Mucosa of descending colon (tissue), 3 donors: ENCODE measurements at regions not wholly inside any gene's neighbourhood (a gene's known extent, or its start where the extent isn't known, plus 50 kb on each side); places are given as distances from the start of the nearest gene placed in this dataset.

Experiments used
- ATAC-seq: fragments of 200-7000 bp; cut with Tn5 transposase; one replicate; pipeline ENCODE4 v1.9.1; 2020; ENCODE audit warnings: mild to moderate bottlenecking, moderate library complexity
- DNase-seq, 3 donors: peaks; one replicate each; pipeline ENCODE4 v3.0.0-alpha.2; 2020
- H3K36me3 ChIP-seq: fragments of 200-600 bp; one replicate; pipeline ENCODE4 v1.8.0; 2021; ENCODE audit warnings: low read depth, mild to moderate bottlenecking
- H3K4me1 ChIP-seq: fragments of 200-600 bp; one replicate; pipeline ENCODE4 v1.8.0; 2021; ENCODE audit warnings: low read depth, mild to moderate bottlenecking
- H3K4me3 ChIP-seq: fragments of 200-600 bp; one replicate; pipeline ENCODE4 v1.8.0; 2021; ENCODE audit warnings: mild to moderate bottlenecking
- H3K9me3 ChIP-seq: fragments of 200-600 bp; one replicate; pipeline ENCODE4 v1.8.0; 2021; ENCODE audit warnings: mild to moderate bottlenecking
- intact Hi-C, 2 donors: fragments of 100-400 bp; cut with DNase I in 1 of 2; cut with micrococcal nuclease in 1 of 2; formaldehyde crosslinking; loops; one replicate each; pipeline versions ENCODE4 v1.11.0 to v1.11.1; 2022; cut with DNase I, micrococcal nuclease
- TF ChIP-seq, protein P1 (sequence below): fragments of 200-600 bp; IDR thresholded peaks from one replicate; pipeline ENCODE4 v1.8.0; 2022; ENCODE audit warnings: antibody characterized with exemption, mild to moderate bottlenecking
- donor health status: DM: no; HTN: no; CAD: no; lungs with moderate emphysema.
- donor health status: DM: no; HTN: no; CAD: no.
- donor health status: DM: no; HTN: yes; CAD: no.

DNA sequence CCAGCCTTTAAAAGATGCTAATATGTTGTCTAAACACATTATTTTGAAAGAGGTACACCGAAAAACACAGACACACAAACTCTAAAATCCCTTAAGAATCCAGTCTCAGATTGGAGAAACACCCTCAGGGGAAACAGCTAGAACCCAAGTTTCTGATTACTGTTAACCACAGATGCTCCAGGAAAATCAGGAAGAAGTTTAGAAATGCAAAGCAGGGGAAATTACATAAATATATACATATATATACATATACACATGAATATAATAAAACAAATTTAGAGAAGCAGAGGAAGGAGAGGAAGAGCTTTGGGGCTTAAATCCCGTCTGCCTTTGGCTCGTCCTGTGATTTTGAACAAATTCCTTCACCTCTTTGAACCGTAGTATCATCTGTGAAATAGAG lies 73.2 kb upstream of the KLF4 start:
- no peak for DNase-seq
- H3K36me3 ChIP-seq = no peaks in the 10 kb centered on the region
- no peak overlapping the region for H3K4me3 ChIP-seq
- ATAC-seq = no peak
- intact Hi-C loops = no loop called here
- TF ChIP-seq, protein P1, sequence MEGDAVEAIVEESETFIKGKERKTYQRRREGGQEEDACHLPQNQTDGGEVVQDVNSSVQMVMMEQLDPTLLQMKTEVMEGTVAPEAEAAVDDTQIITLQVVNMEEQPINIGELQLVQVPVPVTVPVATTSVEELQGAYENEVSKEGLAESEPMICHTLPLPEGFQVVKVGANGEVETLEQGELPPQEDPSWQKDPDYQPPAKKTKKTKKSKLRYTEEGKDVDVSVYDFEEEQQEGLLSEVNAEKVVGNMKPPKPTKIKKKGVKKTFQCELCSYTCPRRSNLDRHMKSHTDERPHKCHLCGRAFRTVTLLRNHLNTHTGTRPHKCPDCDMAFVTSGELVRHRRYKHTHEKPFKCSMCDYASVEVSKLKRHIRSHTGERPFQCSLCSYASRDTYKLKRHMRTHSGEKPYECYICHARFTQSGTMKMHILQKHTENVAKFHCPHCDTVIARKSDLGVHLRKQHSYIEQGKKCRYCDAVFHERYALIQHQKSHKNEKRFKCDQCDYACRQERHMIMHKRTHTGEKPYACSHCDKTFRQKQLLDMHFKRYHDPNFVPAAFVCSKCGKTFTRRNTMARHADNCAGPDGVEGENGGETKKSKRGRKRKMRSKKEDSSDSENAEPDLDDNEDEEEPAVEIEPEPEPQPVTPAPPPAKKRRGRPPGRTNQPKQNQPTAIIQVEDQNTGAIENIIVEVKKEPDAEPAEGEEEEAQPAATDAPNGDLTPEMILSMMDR = no peak
- H3K4me1 ChIP-seq = no peaks in the 10 kb centered on the region
- no peaks in the 10 kb centered on the region for H3K9me3 ChIP-seq

DNA sequence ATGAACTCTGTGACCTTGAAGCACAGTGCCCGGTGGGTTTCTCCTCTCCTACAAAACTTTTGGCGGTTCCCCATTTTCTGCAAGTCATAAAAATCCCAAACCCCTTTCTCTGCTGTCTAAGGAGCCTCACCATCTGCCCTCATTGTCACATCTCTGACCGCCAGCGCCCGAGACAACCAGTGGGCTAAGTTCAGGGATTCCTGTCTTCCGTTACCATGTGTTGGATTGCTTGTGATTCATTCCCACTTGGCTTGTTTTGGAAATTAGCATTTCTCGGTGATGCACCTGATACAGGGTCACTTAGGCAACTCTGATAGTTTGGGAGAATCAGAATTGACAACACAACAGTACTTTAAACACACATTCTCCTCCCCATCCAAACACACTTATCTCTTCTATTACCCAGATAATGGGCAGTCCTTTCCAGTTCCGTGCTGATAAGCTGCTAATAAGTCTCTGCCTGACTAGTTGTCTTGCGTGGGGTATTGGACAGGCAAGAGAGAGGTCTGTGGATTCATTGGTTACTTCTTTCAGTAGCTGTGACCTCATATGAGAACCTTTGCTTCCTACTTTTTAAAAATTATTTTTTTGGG lies 70.0 kb upstream of the KLF4 start:
- intact Hi-C loops = no loop called here
- ATAC-seq (no peak), DNase-seq (no peak)
- no peaks in the 10 kb centered on the region for H3K9me3 ChIP-seq
- H3K4me1 ChIP-seq = no peaks in the 10 kb centered on the region
- TF ChIP-seq, protein P1 = no peak
- no peaks in the 10 kb centered on the region for H3K36me3 ChIP-seq
- H3K4me3 ChIP-seq = no peak overlapping the region

- TF ChIP-seq, protein P1 = no peak
- no peaks in the 10 kb centered on the region for H3K36me3 ChIP-seq
- ATAC-seq (peak; percentile 86), DNase-seq (no peak)
- H3K4me1 ChIP-seq = no peaks in the 10 kb centered on the region
- no peak overlapping the region for H3K4me3 ChIP-seq
- intact Hi-C loops = no loop called here
- H3K9me3 ChIP-seq = no peaks in the 10 kb centered on the region
Measured at GRCh38 chr9:107557236-107557990, 67.8 kb upstream of the KLF4 start.

DNA sequence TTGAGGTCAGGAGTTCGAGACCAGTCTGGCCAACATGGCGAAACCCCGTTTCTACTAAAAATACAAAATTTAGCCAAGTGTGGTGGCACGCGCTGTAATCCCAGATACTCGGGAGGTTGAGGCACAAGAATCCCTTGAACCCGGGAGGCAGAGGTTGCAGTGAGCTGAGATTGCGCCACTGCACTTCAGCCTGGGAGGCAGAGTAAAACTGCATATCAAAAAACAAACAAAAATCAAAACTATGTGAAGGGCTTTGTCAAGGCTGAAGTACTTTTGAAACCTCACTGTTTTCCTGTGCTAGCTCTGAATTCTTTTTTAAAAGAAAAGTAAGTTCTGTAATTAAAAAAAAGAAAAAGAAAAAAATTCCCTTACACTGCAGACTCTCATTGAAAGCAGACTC lies 65.1 kb upstream of the KLF4 start:
- Histone ChIP-seq H3K4me3 (no peak overlapping the region), H3K36me3 (no peaks in the 10 kb centered on the region), H3K9me3 (no peaks in the 10 kb centered on the region), H3K4me1 (no peaks in the 10 kb centered on the region)
- TF ChIP-seq, protein P1 = no peak
- DNase-seq = no peak
- intact Hi-C loops = no loop called here
- ATAC-seq = no peak

DNA sequence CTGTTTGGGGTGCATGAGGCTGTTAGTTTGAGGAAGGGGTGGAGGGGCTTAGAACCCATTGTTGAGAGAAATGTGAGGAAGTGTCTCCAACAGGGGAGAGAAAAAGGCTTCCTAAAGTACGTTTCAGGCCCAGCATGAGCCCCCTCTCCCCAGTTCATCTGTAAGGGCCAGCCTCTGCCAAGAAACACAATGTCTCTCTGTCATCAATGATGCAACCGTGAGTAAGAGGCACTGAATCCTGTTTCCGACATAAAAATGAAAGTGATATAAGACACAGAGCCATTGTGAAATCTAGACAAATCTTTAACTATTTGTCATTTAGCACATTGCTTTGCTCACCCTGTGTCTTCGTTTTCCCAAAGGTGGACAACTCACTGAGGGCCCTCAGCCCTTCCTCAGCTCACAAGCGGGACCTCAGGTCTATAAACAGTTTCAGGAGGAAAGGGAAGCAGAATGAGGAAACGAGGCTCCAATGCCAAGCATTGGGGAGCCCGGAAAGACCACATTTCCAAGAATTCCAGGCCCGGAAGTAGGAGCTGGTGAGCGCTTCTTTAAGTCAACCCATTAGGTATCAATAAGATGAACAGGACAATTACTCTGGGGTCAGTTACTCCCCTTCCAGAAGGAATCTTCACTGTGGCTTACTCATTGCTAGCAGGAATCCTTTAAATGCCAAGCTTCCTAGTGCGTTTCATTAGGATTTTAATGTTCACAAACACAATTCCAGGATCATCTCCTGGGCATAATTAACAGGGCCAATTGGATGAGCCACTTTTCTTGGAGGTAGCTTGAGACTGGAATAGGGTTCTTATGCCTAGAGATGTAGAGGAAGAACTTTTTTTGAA lies 59.0 kb upstream of the KLF4 start:
- Histone ChIP-seq H3K9me3 (no peaks in the 10 kb centered on the region), H3K36me3 (no peaks in the 10 kb centered on the region), H3K4me1 (no peaks in the 10 kb centered on the region), H3K4me3 (no peak overlapping the region)
- DNase-seq (no peak), ATAC-seq (peak; percentile 85)
- TF ChIP-seq, protein P1 = no peak
- intact Hi-C loops = no loop called here
